NK-92 treated with Interleukin-12 subunit alpha and Interleukin-12 subunit beta, amount 100 ng/mL, for 24 hours (cell line): ENCODE measurements at regions not wholly inside any gene's neighbourhood (a gene's known extent, or its start where the extent isn't known, plus 50 kb on each side); places are given as distances from the start of the nearest gene placed in this dataset.
"Not testable (repeated sequence)": the region's sequence is repeated elsewhere in the genome, so short reads cannot be mapped to it uniquely, and the experiment has no call there.

Experiments
- DNase-seq: peaks from one replicate; lab custom pipeline; 2025; lab: John Stamatoyannopoulos, UW

GRCh38 chr12:105457026-105457425 lies 126.5 kb downstream of the C12orf75 start:
- no peak for DNase-seq

DNA sequence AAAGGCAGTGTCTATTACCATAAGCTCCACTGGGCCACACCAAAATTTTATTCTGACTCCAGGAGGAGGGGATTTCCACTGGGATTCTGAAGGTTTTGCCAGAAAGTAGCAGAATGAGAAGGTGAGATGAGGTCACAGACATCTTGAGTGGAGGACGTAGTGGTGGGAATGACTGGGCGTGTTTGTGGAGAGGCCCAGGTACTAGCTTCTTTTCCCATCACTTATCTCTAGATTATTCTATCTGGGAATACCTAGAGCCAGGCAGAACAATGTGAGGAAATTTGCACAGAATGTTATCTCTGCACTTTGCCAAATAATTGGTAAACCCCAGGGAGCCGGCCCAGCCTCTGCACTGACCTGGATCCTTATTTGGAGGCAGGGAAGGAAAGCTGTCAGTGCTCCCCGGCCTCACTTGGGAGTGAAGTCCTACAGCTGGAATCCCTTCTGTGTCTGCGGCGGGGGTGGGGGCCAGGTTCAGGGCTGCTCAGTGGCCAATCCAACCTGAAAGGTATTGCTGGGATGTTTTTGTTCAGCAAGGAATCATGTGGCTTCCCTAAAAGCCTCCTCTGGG lies 129.4 kb downstream of the C12orf75 start:
- DNase-seq = no peak

GRCh38 chr12:105461271-105461943 lies 130.9 kb downstream of the C12orf75 start:
- no peak for DNase-seq

- no peak for DNase-seq
These were observed 131.7 kb downstream of the C12orf75 start for GRCh38 chr12:105461944-105462762.

DNA sequence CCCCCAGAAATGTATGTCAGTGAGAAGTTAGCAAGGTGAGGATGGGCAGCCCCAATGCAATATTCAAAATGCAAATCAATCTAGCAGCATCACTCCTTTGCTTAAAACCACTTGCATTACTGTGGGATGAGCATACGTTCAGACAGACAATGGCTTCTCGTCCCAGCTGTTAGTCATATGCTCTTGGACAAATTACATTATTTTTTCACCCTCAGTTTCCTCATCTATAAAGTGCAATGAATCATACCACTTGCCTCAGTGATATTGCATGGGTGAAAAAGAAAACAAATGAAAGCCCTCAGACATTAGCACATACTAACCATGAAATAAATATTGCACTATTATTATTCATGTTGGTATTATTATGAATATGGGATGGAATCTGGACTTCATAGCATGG lies 132.3 kb downstream of the C12orf75 start:
- no peak for DNase-seq

DNA sequence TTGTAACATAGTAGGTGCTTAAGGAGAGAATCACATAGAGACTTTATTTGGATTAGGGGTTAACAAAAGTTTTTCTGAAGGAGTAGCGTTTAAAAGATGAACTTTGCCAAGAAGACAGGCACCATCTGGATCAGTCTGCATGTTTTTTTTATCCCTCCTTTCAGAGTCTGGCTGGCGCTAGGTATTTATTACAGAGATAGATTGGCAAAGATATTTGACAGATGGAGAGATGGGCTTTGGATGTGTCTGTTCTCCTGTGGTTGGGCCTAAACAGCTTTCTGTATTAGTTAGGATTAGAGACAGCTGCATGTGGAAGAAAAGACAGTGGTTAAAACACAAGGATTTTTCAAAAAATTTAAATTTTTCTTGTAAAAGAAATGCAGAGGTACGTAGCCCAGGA lies 133.9 kb downstream of the C12orf75 start:
- no peak for DNase-seq

DNA sequence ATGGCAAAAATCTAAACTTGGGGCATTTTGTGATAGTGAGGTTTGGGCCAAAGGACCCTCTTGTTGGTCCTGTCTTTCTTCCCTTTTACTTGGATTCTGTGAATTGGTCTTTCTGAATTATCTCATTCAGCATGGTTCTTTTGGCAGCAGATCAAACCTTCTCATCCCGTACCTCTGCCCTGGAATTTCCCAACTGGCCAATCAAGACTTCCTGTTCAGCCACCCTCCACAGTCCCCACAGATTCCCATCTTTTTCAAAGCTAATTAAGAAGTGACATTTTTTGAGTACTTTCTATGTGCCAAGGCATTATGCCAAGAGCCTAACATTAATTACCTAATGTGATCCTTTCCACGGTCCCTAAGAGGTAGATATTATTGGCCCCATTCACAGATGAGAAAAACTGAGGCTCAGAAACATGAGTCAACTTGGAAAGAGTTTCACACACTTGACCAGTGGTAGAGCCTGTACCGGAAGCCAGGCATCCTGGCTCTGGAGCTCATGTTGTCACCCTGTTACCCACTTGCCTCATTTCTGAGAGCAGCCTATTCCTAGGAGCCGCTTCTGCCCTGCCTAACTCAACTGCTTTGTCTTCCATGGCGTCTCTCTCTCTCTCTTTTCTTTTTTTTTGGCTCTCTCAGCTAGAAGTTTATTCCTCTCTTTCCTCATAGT lies 135.9 kb downstream of the C12orf75 start:
- no peak for DNase-seq

DNA sequence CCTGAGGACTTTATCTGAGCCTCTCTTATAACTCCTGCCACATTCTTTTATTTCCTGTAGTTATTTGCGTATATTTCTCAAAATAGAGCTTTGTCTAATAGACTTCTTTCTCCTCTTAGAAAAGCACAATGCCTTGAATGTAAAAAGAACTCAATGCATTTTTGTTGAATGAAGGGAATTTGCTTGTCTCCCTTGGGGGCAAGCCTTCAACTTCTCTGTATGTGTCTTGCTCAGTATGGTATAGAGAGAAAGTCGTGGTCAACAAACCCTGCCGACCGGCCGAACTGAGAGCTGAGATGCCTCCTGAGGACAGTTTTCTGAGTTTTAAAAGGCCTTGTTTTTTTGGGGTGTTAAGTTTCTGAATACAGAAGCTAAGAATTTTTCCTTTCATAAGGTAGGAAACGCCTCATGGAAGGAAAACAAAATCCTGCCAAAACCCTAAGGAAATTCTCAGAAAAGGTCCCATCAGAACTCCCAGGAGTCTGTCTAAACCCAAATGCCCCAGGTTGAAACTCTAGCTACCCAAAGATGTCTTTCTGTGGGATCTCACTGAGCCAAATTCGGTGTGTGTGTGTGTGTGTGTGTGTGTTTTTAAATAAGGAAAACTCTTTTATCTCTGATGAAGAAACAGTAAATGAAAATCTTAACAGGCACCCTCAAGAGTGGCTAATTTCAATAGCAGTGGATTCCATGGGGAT lies 136.6 kb downstream of the C12orf75 start:
- DNase-seq = no peak

DNA sequence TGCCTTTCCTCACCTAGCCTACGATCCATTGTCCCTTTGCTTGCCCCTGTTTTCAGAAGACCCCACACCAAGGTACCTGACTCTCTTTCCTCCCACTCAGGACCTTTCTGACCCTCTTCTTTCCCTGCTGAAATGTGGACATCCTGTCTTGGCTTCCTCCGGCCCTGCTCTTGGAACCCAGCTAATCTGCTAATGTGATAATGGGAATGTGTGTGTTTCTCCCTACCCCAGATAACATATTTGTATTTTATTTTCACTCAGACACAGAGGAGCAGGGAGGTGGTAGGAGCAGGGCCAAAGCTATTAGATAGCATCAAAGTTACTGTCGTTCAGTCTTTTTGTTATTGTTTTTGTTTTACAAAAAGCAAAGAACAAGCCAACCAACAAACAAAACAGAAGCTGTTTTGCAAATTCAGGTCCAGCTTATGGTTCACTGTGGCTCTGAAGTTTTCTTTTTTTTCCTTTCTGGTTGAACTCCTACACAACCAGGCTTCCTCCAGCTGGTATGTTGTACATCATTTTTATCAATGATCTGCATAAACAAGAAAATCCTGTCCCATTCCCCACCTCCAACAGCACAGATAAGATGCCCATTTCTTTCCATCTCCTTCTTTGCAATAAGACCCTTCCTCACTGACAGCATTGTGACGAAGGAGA lies 137.3 kb downstream of the C12orf75 start:
- no peak for DNase-seq

DNA sequence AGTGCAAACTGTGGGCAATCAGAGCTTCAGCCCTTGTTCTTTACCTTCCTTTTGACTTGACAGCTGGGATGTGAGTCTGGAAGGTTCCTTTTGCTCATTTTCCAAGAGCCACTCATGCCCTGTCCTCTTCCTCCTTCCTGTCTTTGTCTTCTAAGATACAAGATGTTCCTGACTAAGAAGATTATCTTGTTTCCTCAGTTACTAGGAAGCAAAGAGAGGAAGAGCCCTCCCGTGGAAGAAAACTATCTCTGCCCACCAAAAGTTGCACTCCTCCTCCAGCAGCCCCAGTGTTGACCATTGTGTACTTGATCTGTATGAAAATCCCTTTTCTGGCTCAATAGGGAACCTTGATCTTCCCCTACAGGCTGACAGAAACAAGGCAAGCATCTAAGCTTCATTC lies 138.0 kb downstream of the C12orf75 start:
- DNase-seq = no peak

DNA sequence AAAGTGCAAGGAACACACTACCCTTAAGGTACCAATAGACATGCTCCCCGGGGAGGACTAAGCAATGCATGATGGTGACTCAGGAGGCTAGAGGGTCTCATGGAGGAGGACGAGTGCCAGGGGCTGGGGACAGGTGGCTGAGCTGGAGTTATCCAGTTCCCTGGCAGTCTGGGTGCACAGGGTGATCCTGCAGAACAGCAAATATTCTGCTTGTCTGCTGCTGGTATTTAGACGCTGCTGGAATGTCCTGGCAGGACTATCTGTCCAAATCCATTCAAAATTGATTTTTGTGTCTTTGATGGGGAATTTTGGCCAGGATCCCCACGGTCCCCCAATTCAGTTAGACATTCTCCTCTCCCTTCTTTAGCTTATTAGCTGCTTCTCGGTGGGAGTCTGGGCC lies 138.7 kb downstream of the C12orf75 start:
- DNase-seq = no peak

DNA sequence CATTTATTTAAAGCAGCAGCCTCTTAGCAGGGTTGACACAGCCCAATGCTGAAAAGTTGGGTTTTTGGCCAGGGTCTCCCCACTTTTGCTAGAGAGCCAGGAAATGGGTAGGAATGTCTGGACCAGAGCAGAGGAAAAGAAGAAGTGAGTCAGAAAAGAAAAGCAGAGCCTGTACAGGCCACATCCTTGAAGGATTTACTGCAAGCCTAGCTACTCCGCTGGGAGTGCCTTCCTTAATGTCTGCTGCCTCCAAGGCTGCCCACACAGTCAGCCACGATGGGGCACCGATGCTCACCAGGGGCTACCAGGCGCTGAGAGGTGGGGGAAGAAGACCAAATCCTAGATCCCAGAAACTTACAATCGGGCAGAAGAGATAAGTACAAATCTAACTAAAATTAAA lies 139.2 kb downstream of the C12orf75 start:
- no peak for DNase-seq

GRCh38 chr12:105470102-105470501 lies 139.6 kb downstream of the C12orf75 start:
- DNase-seq = no peak

DNA sequence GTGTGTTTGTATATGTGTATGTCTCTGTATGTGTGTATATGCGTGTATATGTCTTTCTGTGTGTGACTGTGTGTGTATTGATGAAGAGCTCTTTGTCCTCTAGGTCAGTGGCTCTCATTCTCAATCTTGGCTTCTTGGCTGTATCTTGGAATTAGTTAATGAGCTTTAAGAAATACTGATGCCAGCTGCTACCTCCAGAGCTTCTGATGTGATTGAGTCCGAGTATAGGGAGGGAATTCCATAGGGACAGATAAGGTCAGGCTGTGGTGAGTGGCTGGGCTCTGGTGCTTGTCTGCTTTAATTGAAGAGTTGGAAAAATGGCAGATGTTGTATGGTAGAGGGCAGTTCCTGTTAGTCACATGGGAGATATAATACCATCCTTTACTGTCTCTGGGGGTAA lies 140.1 kb downstream of the C12orf75 start:
- DNase-seq = no peak

GRCh38 chr12:105474672-105475071 lies 144.2 kb downstream of the C12orf75 start:
- DNase-seq = no peak

DNA sequence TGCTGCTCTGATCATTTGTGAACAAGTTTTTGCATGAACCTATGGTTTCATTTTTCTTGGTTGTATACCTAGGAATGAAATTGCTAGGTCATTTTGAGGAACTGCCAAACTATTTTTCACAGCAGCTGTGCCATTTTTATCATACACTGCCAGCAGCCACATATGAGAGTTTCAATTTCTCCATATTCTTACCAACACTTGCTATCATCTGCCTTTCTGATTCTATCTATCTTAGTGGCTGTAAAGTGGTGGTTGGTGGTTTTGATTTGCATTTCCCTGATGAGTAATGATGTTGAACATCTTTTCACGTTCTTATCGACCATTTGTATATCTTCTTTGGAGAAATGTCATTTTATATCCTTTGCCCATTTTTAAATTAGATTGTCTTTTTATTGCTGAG lies 146.1 kb downstream of the C12orf75 start:
- DNase-seq = no peak

DNA sequence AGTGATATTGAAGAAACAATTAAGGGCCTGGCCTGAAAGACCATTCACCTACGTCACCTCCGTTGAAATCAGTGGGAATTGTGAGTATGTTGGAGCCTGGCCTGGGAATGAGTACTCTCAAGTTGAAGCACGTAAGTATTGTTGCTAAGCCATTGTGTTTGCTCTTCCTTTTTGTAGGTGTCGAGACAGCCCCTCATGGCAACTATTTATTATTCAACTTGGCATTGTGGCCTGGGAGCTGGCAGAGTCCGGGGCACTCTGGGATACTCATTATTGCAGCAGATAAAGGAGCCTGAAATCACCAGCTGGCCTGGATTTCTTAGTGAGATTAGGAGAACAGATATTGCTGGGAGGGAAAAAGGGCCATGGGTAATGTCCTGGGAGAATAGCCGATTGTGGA lies 147.4 kb downstream of the C12orf75 start:
- no peak for DNase-seq

- DNase-seq = not testable (repeated sequence)
These were observed 148.3 kb downstream of the C12orf75 start for GRCh38 chr12:105478788-105479187.

- DNase-seq = no peak
These were observed 149.2 kb downstream of the C12orf75 start for GRCh38 chr12:105479710-105480109.

- no peak for DNase-seq
These were observed 149.7 kb downstream of the C12orf75 start for GRCh38 chr12:105480162-105480561.
